Tibial nerve (tissue), 4 donors: ENCODE measurements at regions not wholly inside any gene's neighbourhood (a gene's known extent, or its start where the extent isn't known, plus 50 kb on each side); places are given as distances from the start of the nearest gene placed in this dataset.

Experiments
- DNase-seq, 2 donors: peaks; one replicate each; pipeline ENCODE4 v3.0.0-alpha.2; 2019; ENCODE audit warnings: low spot score in 2 of 2
- H3K27ac ChIP-seq, 4 donors: fragments of 200-600 bp; sonication (generic) in 3 of 4; one replicate each; pipeline ENCODE4 v1.5.1; 2017 to 2019; ENCODE audit warnings: mild to moderate bottlenecking in 1 of 4
- H3K27me3 ChIP-seq, 2 donors: fragments of 200-600 bp; sonication (generic) in 1 of 2; one replicate each; pipeline versions ENCODE4 v1.5.1 to v1.6.0; 2017 to 2019
- H3K36me3 ChIP-seq, 3 donors: fragments of 200-600 bp; sonication (generic); one replicate each; pipeline ENCODE4 v1.5.1; 2018 to 2019
- H3K4me1 ChIP-seq, 4 donors: fragments of 200-600 bp; sonication (generic) in 3 of 4; one replicate each; pipeline ENCODE4 v1.5.1; 2017 to 2019
- H3K4me3 ChIP-seq, 4 donors: fragments of 200-600 bp; sonication (generic) in 3 of 4; one replicate each; pipeline ENCODE4 v1.5.1; 2017 to 2019; ENCODE audit warnings: mild to moderate bottlenecking in 1 of 4, moderate library complexity in 1 of 4
- H3K9me3 ChIP-seq, 4 donors: fragments of 200-600 bp; sonication (generic) in 3 of 4; one replicate each; pipeline ENCODE4 v1.5.1; 2017 to 2019
- EP300 ChIP-seq, 2 donors: sonication (generic); formaldehyde crosslinking; IDR thresholded peaks; one replicate each; pipeline ENCODE4 v1.6.1; 2017; ENCODE audit warnings: antibody characterized with exemption in 2 of 2, mild to moderate bottlenecking in 1 of 2
- POLR2A ChIP-seq, 2 donors: fragments of 450-650 bp; IDR thresholded peaks; one replicate each; pipeline ENCODE4 v1.6.1; 2017; ENCODE audit warnings: antibody characterized with exemption in 2 of 2, mild to moderate bottlenecking in 2 of 2, moderate library complexity in 2 of 2
- WGBS, 2 donors: methylation state at CpG; one replicate each; pipeline ENCODE4 v1.1.5; 2018; 5-methylcytosine and 5-hydroxymethylcytosine counted together
- TF ChIP-seq, protein P1 (sequence below), 5 experiments: fragments of 200-600 bp in 3 of 5; fragments of 450-650 bp in 2 of 5; sonication (generic) in 3 of 5; IDR thresholded peaks; one replicate each; pipeline ENCODE4 v1.5.1; 2016 to 2019; ENCODE audit warnings: antibody characterized with exemption in 5 of 5, mild to moderate bottlenecking in 3 of 5, moderate library complexity in 2 of 5

DNA sequence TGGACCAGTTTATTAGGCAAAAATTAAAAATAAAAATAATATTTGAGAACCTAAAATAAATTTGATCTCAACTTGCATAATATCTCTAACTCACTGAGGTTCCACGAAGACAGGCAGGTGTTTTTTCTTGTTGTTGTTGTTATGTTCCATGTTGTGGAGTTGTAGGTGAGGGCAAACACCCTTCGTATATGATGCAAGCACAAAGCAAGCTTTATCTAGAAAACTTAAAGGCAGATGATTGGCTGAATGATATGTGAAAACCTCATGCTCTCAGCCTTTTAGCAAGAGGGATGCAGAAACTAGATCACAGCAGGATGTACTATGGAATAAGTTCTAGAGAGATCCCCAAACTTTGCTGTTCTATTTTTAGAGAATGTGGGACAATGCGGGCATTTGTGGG is 502.7 kb downstream of the ETNK1 start:
- 85 to 93% methylated on average over 3 of the region's 3 CpGs for WGBS, 2 donors
- H3K36me3 ChIP-seq, result no peaks in the 10 kb centered on the region
- no peak for TF ChIP-seq POLR2A (IDR thresholded peaks at IDR 0.05)
- TF ChIP-seq, protein P1, sequence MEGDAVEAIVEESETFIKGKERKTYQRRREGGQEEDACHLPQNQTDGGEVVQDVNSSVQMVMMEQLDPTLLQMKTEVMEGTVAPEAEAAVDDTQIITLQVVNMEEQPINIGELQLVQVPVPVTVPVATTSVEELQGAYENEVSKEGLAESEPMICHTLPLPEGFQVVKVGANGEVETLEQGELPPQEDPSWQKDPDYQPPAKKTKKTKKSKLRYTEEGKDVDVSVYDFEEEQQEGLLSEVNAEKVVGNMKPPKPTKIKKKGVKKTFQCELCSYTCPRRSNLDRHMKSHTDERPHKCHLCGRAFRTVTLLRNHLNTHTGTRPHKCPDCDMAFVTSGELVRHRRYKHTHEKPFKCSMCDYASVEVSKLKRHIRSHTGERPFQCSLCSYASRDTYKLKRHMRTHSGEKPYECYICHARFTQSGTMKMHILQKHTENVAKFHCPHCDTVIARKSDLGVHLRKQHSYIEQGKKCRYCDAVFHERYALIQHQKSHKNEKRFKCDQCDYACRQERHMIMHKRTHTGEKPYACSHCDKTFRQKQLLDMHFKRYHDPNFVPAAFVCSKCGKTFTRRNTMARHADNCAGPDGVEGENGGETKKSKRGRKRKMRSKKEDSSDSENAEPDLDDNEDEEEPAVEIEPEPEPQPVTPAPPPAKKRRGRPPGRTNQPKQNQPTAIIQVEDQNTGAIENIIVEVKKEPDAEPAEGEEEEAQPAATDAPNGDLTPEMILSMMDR (IDR thresholded peaks at IDR 0.05), result no peak
- no peak for TF ChIP-seq EP300 (IDR thresholded peaks at IDR 0.05)

DNA sequence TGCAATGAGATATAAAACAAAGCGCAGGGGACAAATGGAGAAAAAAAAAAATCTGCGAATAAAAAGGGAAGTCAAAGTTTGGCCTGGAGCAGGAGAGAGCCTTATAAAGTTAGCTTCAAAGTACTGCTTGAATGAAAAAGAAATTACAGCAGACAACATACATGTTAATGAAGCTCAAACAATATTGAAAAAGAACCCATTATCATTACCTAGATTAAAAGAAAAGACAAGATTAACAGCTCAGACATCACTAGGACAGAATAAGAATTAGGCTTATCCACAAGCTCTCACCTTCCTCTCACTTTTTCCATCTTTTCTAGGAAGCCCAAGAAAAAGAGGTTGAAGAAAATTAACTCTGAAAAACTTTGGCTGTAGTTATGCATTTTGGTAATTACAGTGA is 503.5 kb downstream of the ETNK1 start:
- no peak for DNase-seq
- Histone ChIP-seq H3K4me1 (no peaks in the 10 kb centered on the region), H3K27me3 (no peaks in the 10 kb centered on the region), H3K4me3 (no peak overlapping the region), H3K27ac (no peak overlapping the region), H3K36me3 (no peaks in the 10 kb centered on the region), H3K9me3 (no peaks in the 10 kb centered on the region)
- 71 to 76% methylated on average over 2 of the region's 2 CpGs for WGBS, 2 donors
- TF ChIP-seq, protein P1 (IDR thresholded peaks at IDR 0.05), result no peak
- no peak for TF ChIP-seq EP300 (IDR thresholded peaks at IDR 0.05)
- TF ChIP-seq POLR2A (IDR thresholded peaks at IDR 0.05), result no peak

More for the DNA sequence above, 502.7 kb downstream of the ETNK1 start:
- no peak overlapping the region for H3K27ac ChIP-seq
- DNase-seq, result no peak
- H3K4me1 ChIP-seq, result no peaks in the 10 kb centered on the region
- no peaks in the 10 kb centered on the region for H3K27me3 ChIP-seq
- no peaks in the 10 kb centered on the region for H3K9me3 ChIP-seq
- no peak overlapping the region for H3K4me3 ChIP-seq

DNA sequence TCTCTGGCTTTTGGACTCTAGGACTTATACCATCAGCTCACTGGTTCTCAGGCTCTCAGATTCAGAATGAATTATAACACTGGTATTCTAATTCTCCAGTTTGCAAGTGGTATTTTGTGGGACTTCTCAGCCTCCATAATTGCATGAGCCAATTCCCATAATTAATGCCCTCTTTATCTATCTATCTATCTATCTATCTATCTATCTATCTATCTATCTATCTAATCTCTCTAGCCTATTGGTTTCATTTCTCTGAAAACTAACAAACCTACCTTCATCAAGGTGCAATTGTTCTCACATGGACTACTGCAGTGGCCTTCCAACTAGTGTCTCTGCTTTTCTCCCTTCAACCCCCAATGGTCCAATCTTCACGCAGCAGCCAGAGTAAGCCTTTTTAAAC is 507.4 kb downstream of the ETNK1 start:
- Histone ChIP-seq H3K36me3 (no peaks in the 10 kb centered on the region), H3K27ac (no peak overlapping the region), H3K9me3 (no peaks in the 10 kb centered on the region), H3K4me3 (no peak overlapping the region), H3K4me1 (no peaks in the 10 kb centered on the region), H3K27me3 (no peaks in the 10 kb centered on the region)
- DNase-seq, result no peak
- TF ChIP-seq POLR2A (IDR thresholded peaks at IDR 0.05) (no peak), EP300 (IDR thresholded peaks at IDR 0.05) (no peak)
- TF ChIP-seq, protein P1 (IDR thresholded peaks at IDR 0.05), result no peak
- 89 to 100% methylated on average over 1 of the region's 1 CpG for WGBS, 2 donors

DNA sequence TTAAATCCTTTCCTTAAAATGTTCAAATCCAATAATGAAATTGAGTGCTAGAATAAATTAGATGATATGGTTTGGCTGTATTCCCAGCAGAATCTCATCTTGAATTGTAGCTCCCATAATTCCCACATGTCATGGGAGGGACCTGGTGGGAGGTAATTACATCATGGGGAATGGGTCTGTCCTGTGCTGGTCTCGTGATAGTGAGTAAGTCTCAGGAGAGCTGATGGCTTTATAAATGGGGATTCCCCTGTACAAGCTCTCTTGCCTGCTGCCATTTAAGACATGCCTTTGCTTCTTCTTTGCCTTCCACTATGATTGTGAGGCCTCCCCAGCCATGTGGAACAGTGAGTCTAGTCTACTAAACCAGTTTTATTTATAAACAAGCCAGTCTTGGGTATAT is 508.5 kb downstream of the ETNK1 start:
- Histone ChIP-seq H3K4me1 (no peaks in the 10 kb centered on the region), H3K4me3 (no peak overlapping the region), H3K27me3 (no peaks in the 10 kb centered on the region), H3K27ac (no peak overlapping the region), H3K36me3 (no peaks in the 10 kb centered on the region), H3K9me3 (no peaks in the 10 kb centered on the region)
- 74 to 81% methylated on average over 1 of the region's 1 CpG for WGBS, 2 donors
- no peak for DNase-seq
- TF ChIP-seq, protein P1 (IDR thresholded peaks at IDR 0.05), result no peak
- TF ChIP-seq POLR2A (IDR thresholded peaks at IDR 0.05) (no peak), EP300 (IDR thresholded peaks at IDR 0.05) (no peak)

DNA sequence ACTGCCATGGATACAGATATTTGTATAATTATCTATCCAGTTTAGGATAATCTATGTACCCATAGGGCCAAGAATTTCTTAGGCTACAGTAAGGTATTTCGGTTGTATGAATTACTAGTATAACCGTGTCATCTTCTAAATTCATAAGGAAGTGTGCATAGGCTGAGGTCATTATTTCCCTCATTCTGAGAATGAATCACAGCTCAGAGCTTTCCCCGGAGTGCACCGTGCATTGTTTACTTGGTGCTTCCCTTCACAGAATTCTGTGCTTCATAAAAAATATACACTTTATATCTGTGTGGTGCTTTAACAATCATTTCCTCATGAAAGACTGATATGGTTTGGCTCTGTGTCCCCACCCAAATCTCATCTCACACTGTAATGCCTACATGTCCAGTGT is 514.1 kb downstream of the ETNK1 start:
- no peaks in the 10 kb centered on the region for H3K4me1 ChIP-seq
- H3K4me3 ChIP-seq, result no peak overlapping the region
- no peak overlapping the region for H3K27ac ChIP-seq
- DNase-seq, result no peak
- TF ChIP-seq, protein P1 (IDR thresholded peaks at IDR 0.05), result no peak
- TF ChIP-seq POLR2A (IDR thresholded peaks at IDR 0.05) (no peak), EP300 (IDR thresholded peaks at IDR 0.05) (no peak)
- 56 to 65% methylated on average over 4 of the region's 4 CpGs for WGBS, 2 donors
- H3K36me3 ChIP-seq, result no peaks in the 10 kb centered on the region
- H3K9me3 ChIP-seq, result no peaks in the 10 kb centered on the region
- H3K27me3 ChIP-seq, result no peaks in the 10 kb centered on the region
